K562 (cell line): ENCODE measurements at regions not wholly inside any gene's neighbourhood (a gene's known extent, or its start where the extent isn't known, plus 50 kb on each side); places are given as distances from the start of the nearest gene placed in this dataset.

ENCODE experiments used
- ATAC-seq: fragments of 200-7000 bp; cut with Tn5 transposase; 3 replicates; pipeline ENCODE4 v1.9.1; 2020; ENCODE audit warnings: moderate library complexity
- BruUV-seq: library from RNA; stranded (reverse); fragments of 400-500 nt; replicated peaks from 2 replicates; lab custom pipeline; 2021; lab: Mats Ljungman, UMichigan
- CTCF ChIA-PET: fragments of 300-600 bp; formaldehyde crosslinking; extraction: SDS; loops from one replicate; lab custom pipeline; 2021; ENCODE audit warnings: low intra/inter-chr PET ratio; lab: Yijun Ruan, JAX
- POLR2A ChIA-PET: fragments of 300-600, 350-650 bp; sonication (Branson Sonifier 250); formaldehyde crosslinking; extraction: SDS; loops from one replicate; lab custom pipeline; 2021; ENCODE audit warnings: antibody characterized with exemption, inconsistent platforms; lab: Yijun Ruan, JAX
- DNase-seq, 4 experiments: peaks; one replicate each; pipeline versions ENCODE4 v3.0.0 to v3.0.0-alpha.2; 2011 to 2018; ENCODE audit warnings: low spot score in 3 of 4, mixed read lengths in 3 of 4; ENCODE audit errors: extremely low read depth in 1 of 4
- FAIRE-seq: peaks from 2 replicates; lab custom pipeline; 2011; peaks lifted over from hg19 to GRCh38; lab: Jason Lieb, UNC
- H2AFZ ChIP-seq: 2 replicates; pipeline ENCODE4 v1.6.0; 2011; ENCODE audit warnings: low read depth, low read length, control low read depth, inconsistent platforms
- H3K27ac ChIP-seq: fragments of 200-600 bp; 3 replicates; pipeline ENCODE4 v1.8.0; 2011; ENCODE audit warnings: low read depth, mild to moderate bottlenecking, control low read depth, inconsistent platforms, low read length, moderate library complexity, mixed read lengths; ENCODE audit errors: extremely low read depth
- H3K27me3 ChIP-seq, 2 experiments: fragments of 300-600 bp in 1 of 2; 2 replicates in 1 of 2; 3 replicates in 1 of 2; pipeline versions ENCODE4 v1.6.0 to v1.8.0; 2011; ENCODE audit warnings: inconsistent platforms in 2 of 2, low read length in 2 of 2, mild to moderate bottlenecking in 1 of 2, mixed read lengths in 1 of 2, moderate library complexity in 1 of 2; ENCODE audit not compliant: control insufficient read depth in 2 of 2, insufficient read depth in 2 of 2
- H3K36me3 ChIP-seq: fragments of 300-600 bp; 3 replicates; pipeline ENCODE4 v1.8.0; 2011; ENCODE audit warnings: mild to moderate bottlenecking, low read length, inconsistent platforms; ENCODE audit not compliant: control insufficient read depth, insufficient read depth
- H3K4me1 ChIP-seq, 2 experiments: fragments of 200-600 bp in 1 of 2; replicated peaks in 1 of 2; 2 replicates in 1 of 2; 3 replicates in 1 of 2; pipeline versions ENCODE4 v1.5.1 to v1.8.0; 2011; ENCODE audit warnings: inconsistent platforms in 2 of 2, low read length in 2 of 2, mild to moderate bottlenecking in 1 of 2, mixed read lengths in 1 of 2, moderate library complexity in 1 of 2; ENCODE audit not compliant: control insufficient read depth in 2 of 2, insufficient read depth in 2 of 2
- H3K4me2 ChIP-seq: 2 replicates; pipeline ENCODE4 v1.6.1; 2011; ENCODE audit warnings: low read length, control low read depth, inconsistent platforms, mixed read lengths; ENCODE audit not compliant: insufficient read depth
- H3K4me3 ChIP-seq: fragments of 200-600 bp; sonication (generic), shearing (Covaris generic); 2 replicates; pipeline ENCODE4 v1.5.1; 2016; ENCODE audit warnings: control low read depth, inconsistent platforms
- H3K79me2 ChIP-seq: fragments of 200-600 bp; 3 replicates; pipeline ENCODE4 v1.8.0; 2011; ENCODE audit warnings: low read length, inconsistent platforms; ENCODE audit not compliant: control insufficient read depth, insufficient read depth
- H3K9ac ChIP-seq, 2 experiments: 2 replicates each; pipeline versions ENCODE4 v1.6.0 to v1.6.1; 2011; ENCODE audit warnings: low read depth in 2 of 2, low read length in 2 of 2, control low read depth in 1 of 2, inconsistent platforms in 1 of 2, mild to moderate bottlenecking in 1 of 2, mixed read lengths in 1 of 2; ENCODE audit not compliant: insufficient read depth in 1 of 2
- H3K9me1 ChIP-seq: one replicate; pipeline ENCODE4 v1.6.0; 2011; ENCODE audit warnings: inconsistent platforms, mild to moderate bottlenecking, low read length, moderate library complexity; ENCODE audit not compliant: control insufficient read depth, insufficient read depth
- H3K9me3 ChIP-seq: replicated peaks from 2 replicates; pipeline ENCODE4 v1.5.1; 2011; ENCODE audit warnings: low read depth, low read length, inconsistent platforms; ENCODE audit not compliant: control insufficient read depth, insufficient read depth
- H4K20me1 ChIP-seq: replicated peaks from 2 replicates; pipeline ENCODE4 v1.6.1; 2011; ENCODE audit warnings: low read length, inconsistent platforms, mixed read lengths; ENCODE audit not compliant: control insufficient read depth, insufficient read depth
- FOXJ3 ChIP-seq: sonication (generic); formaldehyde crosslinking; IDR thresholded peaks from 2 replicates; pipeline ENCODE4 v1.4.0; 2020; ENCODE audit warnings: mild to moderate bottlenecking, missing genetic modification reagents
- RAD21 ChIP-seq, 2 experiments: fragments of 250-450 bp in 1 of 2; fragments of 450-650 bp in 1 of 2; sonication (Bioruptor Pico) in 1 of 2; formaldehyde crosslinking in 1 of 2; IDR thresholded peaks in 1 of 2; conservative IDR thresholded peaks in 1 of 2; 2 replicates each; pipeline versions ENCODE4 v1.4.0 to v1.8.0; 2020 to 2022; ENCODE audit warnings: mild to moderate bottlenecking in 2 of 2, moderate library complexity in 1 of 2
- RUNX1 ChIP-seq: sonication (generic); IDR thresholded peaks from 2 replicates; pipeline ENCODE4 v1.6.1; 2016; ENCODE audit warnings: antibody characterized with exemption, low read depth
- SMAD1 ChIP-seq: fragments of 150-350 bp; IDR thresholded peaks from 2 replicates; pipeline ENCODE4 v1.6.1; 2014; ENCODE audit warnings: low read length, low read depth; ENCODE audit not compliant: partially characterized antibody
- THRAP3 ChIP-seq: fragments of 450-650 bp; IDR thresholded peaks from 2 replicates; pipeline ENCODE4 v1.6.1; 2016; ENCODE audit warnings: mild to moderate bottlenecking, inconsistent platforms, borderline replicate concordance
- ZBED1 ChIP-seq: IDR thresholded peaks from 2 replicates; pipeline ENCODE4 v1.6.1; 2014
- ZNF280B ChIP-seq: fragments of 250-450 bp; sonication (Bioruptor Pico); IDR thresholded peaks from 2 replicates; pipeline ENCODE4 v1.5.1; 2021; ENCODE audit warnings: mild to moderate bottlenecking
- WGBS: fragments of 100-300 bp; shearing (Covaris generic); methylation state at CpG from one replicate; pipeline ENCODE4 v1.1.6; 2016; ENCODE audit warnings: low coverage, mixed read lengths; ENCODE audit not compliant: insufficient coverage; ENCODE audit errors: missing lambda C conversion rate; 5-methylcytosine and 5-hydroxymethylcytosine counted together
- in situ Hi-C: fragments of 300-500 bp; cut with MboI; formaldehyde crosslinking; loops from 4 replicates; pipeline ENCODE4 v1.15.0; 2018; ENCODE audit warnings: inconsistent platforms, mixed read lengths
- intact Hi-C: fragments of 100-400 bp; cut with micrococcal nuclease; formaldehyde crosslinking; loops from 2 replicates; pipeline ENCODE4 v1.14.2; 2022
- TF ChIP-seq, protein P1 (sequence below), 3 experiments: IDR thresholded peaks in 2 of 3; conservative IDR thresholded peaks in 1 of 3; 2 replicates each; pipeline ENCODE4 v1.5.1; 2011 to 2012; ENCODE audit warnings: low read length in 3 of 3, mild to moderate bottlenecking in 3 of 3, control low read depth in 2 of 3, improper control_type of control experiment in 1 of 3, inconsistent platforms in 1 of 3, low read depth in 1 of 3, mixed read lengths in 1 of 3, moderate library complexity in 1 of 3; ENCODE audit not compliant: insufficient read depth in 2 of 3

DNA sequence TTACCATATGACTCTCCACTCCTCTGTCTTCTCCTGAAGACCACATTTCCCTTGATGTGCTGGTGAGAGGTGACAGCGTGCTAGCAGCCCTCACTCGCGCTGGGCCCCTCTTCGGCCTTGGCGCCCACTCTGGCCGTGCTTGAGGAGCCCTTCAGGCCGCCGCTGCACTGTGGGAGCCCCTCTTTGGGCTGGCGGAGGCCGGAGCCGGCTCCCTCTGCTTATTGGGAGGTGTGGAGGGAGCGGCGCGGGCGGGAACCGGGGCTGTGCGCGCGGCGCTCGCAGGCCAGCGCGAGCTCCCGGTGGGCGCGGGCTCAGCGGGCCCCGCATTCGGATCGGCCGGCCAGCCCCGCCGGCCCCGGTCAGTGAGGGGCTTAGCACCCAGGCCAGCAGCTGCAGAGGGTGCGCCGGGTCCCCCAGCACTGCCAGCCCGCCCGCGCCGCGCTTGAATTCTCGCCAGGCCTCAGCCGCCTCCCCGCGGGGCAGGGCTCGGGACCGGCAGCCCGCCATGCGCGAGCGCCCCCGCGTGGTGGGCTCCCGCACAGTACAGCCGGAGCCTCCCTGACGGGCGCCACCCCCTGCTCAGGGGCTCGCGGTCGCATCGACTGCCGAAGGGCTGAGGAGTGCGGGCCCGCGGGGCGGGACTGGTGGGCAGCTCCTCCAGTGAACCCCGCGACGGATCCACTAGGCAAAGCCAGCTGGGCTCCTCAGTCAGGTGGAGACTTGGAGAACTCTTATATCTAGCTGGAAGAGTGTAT is 246.6 kb upstream of the REG3G start:
- POLR2A ChIA-PET = no interaction called here

More for the DNA sequence above, 246.6 kb upstream of the REG3G start:
- Histone ChIP-seq H3K9me1 (no peaks in the 10 kb centered on the region), H3K9ac (no peak overlapping the region), H3K36me3 (no peaks in the 10 kb centered on the region), H4K20me1 (no peaks in the 10 kb centered on the region), H3K79me2 (no peaks in the 10 kb centered on the region), H3K4me2 (no peak overlapping the region), H3K4me3 (no peak overlapping the region), H3K9me3 (no peaks in the 10 kb centered on the region; the same call in 1 of the 2 replicates), H3K4me1 (peaks cover 0 to 6% of the 10 kb centered on the region in 2 experiments; a peak in 2 of 5 replicates), H3K27me3 (no peaks in the 10 kb centered on the region), H2AFZ (no peak overlapping the region), H3K27ac (no peak overlapping the region)
- FAIRE-seq (no peak), ATAC-seq (peak; percentile 90), DNase-seq (peak in 3 of 4 experiments; percentile 10 to 15 (median 12))
- intact Hi-C loops = no loop called here
- BruUV-seq = no TSS peak
- TF ChIP-seq ZNF280B (CRISPR knock-in tag) = no peak
- no peak for TF ChIP-seq THRAP3
- peak in 1 of 2 experiments; percentile 32; a peak in 1 of 4 replicates for TF ChIP-seq RAD21 (CRISPR knock-in tag; conservative IDR thresholded peaks at IDR 0.05 in 1 of 2, IDR thresholded peaks at IDR 0.05 in 1 of 2)
- no peak for TF ChIP-seq RUNX1
- TF ChIP-seq, protein P1, sequence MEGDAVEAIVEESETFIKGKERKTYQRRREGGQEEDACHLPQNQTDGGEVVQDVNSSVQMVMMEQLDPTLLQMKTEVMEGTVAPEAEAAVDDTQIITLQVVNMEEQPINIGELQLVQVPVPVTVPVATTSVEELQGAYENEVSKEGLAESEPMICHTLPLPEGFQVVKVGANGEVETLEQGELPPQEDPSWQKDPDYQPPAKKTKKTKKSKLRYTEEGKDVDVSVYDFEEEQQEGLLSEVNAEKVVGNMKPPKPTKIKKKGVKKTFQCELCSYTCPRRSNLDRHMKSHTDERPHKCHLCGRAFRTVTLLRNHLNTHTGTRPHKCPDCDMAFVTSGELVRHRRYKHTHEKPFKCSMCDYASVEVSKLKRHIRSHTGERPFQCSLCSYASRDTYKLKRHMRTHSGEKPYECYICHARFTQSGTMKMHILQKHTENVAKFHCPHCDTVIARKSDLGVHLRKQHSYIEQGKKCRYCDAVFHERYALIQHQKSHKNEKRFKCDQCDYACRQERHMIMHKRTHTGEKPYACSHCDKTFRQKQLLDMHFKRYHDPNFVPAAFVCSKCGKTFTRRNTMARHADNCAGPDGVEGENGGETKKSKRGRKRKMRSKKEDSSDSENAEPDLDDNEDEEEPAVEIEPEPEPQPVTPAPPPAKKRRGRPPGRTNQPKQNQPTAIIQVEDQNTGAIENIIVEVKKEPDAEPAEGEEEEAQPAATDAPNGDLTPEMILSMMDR (IDR thresholded peaks at IDR 0.05 in 2 of 3, conservative IDR thresholded peaks at IDR 0.05 in 1 of 3; ENCODE audit: insufficient read depth in 2 of 3, low read depth in 1 of 3, low read length in 3 of 3) = peak in 2 of 3 experiments; percentile 30 to 46; a peak in 3 of 6 replicates
- TF ChIP-seq SMAD1 = no peak
- TF ChIP-seq FOXJ3 (CRISPR knock-in tag) = no peak
- no peak for TF ChIP-seq ZBED1
- CTCF ChIA-PET = no interaction called here
- in situ Hi-C loops = no loop called here
- WGBS = 17% methylated on average over 25 of the region's 69 CpGs
